GM21619 (cell line): ENCODE measurements at regions not wholly inside any gene's neighbourhood (a gene's known extent, or its start where the extent isn't known, plus 50 kb on each side); places are given as distances from the start of the nearest gene placed in this dataset.

Experiments used
- ATAC-seq: cut with Tn5 transposase; IDR thresholded peaks from one replicate; pipeline ENCODE4 v1.9.1; 2021; ENCODE audit not compliant: unreplicated experiment

GRCh38 chr5:155193483-155194107, 180.0 kb downstream of the KIF4B start:
- ATAC-seq = no peak

GRCh38 chr5:155200608-155201007, 187.1 kb downstream of the KIF4B start:
- ATAC-seq = no peak

DNA sequence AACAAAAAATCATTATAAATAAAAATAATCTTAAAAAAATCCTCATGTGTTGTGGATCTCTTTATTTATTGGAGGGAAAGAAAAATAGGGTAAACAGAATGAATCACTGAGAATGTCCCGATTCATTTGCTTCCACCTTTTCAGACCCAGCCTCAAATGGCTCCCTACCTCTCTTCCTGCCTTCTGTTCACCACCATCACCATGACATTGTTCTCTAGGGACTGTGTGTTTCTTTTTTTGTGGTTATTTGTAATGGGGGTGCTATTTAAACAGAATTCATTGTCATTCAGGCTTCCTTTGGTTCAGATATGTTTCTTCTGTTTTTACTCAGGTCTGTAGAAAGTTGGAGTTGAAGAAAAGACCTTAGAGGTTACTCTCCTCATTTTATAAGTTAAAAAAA, 198.2 kb downstream of the KIF4B start:
- no peak for ATAC-seq

GRCh38 chr5:155222393-155222792, 208.8 kb downstream of the KIF4B start:
- ATAC-seq = no peak

GRCh38 chr5:155229135-155229534, 215.6 kb downstream of the KIF4B start:
- ATAC-seq = no peak

- ATAC-seq = no peak
Measured at GRCh38 chr5:155239803-155240202, 226.2 kb downstream of the KIF4B start.

DNA sequence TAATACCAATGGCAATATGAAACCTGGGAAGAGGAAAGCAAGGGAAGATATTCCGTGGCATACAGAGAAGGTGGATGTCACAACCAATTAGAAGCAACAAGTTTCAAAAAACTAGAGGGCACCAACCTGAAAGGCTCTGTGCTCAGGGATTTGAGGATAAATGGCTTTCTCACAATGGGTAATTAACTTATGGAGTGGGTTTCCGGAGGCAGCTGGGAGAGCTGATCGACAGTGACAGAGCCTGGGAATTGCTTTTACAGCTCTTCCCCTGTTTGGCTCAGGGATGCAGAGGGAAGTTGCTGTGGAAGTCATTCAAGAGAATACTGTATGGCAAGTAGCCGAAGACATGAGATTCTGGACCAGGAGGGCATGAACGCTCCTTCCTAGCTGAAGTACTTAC, 237.0 kb downstream of the KIF4B start:
- ATAC-seq = no peak

GRCh38 chr5:155252025-155252424, 238.5 kb downstream of the KIF4B start:
- no peak for ATAC-seq

DNA sequence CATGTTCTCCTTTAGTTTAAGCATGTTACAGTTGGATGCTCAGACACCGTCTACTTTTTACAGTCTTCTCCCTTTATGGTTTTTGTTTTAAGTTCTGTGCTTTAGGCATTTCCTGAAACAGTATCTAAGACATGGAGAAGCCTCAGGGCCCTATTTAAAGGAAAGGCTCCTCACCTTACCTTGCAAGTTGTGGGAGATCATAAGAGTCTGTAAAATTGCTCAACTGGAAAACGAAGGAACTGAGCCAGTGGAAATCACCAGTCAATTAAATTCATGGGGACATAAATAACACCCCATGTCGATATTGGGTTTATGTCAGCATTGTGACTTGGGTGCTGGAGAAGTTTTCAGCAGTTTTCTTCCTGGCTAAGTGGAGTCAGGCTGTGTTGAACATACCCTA, 239.2 kb downstream of the KIF4B start:
- no peak for ATAC-seq

DNA sequence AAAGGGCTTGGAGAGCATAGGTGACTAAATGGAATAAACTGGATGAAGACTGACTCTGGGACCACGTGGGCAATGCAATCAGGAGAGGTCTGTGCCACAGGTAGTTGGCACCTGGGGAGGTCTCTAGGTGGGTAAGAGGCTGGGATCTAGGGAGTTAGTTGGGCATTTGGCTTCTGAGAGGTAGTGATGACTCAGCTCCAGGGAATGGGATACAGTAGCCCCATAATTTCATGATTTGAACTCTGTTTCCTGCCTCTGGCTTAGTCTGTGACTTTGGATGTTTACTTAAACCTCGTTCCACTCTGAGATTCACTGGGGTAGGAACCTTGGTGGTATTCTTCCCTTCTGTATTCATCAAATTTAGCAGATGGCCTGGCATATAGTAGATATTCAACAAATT, 240.8 kb downstream of the KIF4B start:
- ATAC-seq = no peak

DNA sequence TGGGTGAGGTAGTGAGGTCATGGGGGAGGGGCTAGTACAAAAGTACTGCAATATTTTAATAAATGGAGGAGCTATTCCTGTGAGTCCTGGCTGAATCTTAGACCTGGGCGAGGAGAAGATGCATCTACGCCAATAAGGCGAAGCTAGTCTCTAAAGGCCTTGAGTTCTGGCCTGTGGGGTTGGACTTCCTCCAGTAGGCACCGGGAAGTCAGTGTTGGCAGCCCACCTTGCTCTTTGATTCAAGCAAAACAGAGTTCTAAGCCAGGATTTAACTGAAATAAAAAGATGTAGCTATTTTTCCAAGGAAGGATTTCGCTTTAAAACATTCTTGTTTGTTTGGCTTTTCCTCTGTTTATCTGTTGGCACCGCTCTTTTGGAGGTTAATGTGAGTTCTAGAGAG, 244.6 kb downstream of the KIF4B start:
- no peak for ATAC-seq

DNA sequence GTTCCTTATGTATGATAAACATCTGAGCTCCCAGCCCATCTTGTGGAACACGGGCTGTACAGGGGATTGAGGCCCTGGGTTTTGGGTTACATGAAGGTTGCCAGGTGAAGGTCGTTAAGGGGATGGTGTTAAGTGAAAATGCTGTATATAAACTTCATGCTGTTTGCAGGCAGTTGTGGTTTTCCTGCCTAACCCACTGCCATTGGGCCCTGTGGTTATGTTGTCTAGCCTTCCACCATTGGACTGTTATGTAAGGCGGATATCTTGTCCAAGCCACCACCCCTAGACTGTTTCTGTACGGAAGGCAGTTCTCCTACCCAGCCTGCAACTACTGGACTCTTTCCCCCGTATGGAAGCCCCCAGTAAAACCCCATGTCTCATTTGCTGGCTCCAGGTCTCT, 246.1 kb downstream of the KIF4B start:
- ATAC-seq = no peak

- no peak for ATAC-seq
Measured at GRCh38 chr5:155260798-155261197, 247.2 kb downstream of the KIF4B start.

DNA sequence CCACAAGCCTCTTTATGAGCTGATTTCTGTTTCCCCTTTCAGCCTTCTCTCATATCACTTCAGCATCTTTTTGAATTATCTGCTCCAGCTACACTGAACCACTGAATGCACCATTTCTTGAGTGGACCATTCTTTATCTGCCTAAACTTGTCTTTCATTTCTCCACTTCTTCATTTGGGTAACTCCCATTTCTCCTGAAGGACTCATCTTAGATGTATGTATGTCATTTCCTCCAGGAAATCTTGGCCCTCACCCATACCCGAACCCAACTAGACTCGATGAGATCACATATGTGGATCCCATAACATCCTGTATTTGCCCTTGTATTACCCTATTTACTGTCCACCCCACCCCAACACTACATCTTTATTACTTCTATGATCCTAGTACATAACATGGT, 249.8 kb downstream of the KIF4B start:
- no peak for ATAC-seq

DNA sequence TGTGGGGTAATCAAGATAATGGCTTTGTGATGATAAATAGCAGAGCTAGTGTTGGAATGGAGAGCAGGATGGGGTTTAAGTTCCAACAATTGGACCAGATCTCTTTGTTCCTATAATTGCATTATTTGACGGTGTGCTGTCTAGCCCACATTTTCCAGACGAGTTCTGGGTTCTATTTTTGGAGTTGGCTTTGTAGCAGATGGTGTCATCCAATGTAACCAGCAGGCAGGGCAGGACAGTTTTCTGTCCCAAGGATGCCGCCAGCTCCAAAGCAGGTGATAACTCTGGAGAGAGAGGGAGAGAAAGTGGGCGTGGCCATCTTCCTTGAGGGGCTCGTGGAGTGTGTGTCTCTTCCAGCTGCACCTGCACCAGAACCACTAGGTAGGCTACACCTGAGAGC, 251.3 kb downstream of the KIF4B start:
- no peak for ATAC-seq

DNA sequence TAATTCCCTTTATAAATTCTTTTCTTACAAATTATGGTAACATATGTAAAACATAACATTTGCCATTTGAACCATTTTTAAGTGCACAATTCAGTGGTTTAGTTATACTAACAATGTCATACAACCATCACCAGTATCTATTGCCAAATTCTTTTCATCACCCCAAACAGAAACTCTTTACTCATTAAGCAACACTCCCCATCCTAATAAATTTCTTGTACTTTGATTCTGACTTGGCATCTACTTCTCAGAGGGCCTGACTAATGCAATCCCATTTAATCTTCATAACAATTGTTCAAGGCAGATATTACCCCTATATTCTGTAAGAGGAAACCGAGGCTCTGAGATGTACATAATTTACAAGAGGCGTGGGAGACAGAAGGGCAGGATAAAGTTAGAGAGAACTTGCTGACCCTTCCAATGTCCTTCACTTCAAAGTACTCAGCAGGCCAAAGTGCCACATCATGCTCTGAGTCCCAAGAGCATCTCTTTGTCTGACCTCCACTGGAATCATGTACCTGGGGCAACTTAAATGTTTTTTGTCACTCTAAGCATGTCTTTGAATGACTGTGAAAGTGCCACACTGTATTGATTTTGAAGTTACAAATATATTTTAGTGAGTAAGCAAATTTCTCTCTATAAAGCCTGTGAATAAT, 255.3 kb downstream of the KIF4B start:
- ATAC-seq = no peak

GRCh38 chr5:155270725-155271124, 257.2 kb downstream of the KIF4B start:
- ATAC-seq = no peak

DNA sequence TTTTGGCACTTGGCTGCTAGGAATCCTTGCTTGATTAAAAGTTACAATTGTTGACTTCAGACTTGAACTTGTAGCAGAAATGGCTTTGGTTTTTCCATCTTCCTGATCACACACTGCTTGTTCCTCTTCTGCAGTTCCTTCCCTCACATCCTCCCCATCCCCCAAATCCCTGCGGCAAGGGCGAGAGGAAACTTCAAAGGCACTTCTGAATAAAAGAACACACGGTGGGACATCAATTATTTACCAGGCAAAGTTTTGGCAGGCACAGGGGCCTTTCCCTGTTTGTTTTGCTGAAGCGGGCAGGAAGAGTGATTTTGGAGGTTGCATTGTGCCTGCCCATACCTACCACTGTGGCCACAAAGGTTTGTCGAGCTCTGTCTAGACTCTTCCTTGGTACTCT, 260.9 kb downstream of the KIF4B start:
- ATAC-seq = no peak

GRCh38 chr5:155275222-155275621, 261.7 kb downstream of the KIF4B start:
- ATAC-seq = no peak

DNA sequence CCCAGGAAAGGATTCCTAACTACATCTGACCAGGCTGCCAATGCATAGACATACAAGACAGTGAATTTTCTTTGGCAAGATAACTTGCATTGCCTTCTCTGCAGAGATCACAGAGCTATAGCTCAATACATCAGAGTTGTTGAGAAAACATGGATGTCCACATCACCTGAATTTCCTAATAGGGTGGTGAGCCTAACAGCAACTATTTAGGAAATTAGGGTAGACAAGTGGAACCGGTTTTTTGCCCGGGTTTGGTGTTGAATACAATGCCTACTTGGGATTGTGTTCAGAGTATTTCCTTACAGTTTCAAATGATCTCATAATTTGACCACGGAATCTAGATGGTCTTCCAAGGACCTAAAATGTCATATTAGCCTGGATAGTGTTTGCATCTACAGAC, 262.7 kb downstream of the KIF4B start:
- no peak for ATAC-seq

DNA sequence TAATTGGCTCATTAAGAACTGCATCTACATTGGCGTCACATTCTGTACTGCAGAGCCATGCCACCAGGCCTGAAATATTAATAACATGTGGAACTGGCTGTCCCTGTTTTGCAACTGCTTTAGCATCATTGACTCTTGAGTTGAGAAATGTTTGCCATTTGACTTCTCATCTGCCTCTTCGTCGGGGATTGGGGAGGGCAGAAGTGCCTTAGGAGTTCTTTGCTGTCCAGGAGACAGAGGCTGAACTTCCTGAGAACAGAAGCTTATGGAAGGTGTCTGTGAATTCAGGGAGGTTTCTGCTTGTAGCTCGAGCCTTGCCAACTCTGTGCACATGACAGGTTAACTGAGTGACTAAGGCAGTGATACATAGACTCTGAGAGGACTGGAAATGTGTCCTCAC, 265.0 kb downstream of the KIF4B start:
- no peak for ATAC-seq

- ATAC-seq = no peak
Measured at GRCh38 chr5:155282503-155283107, 269.1 kb downstream of the KIF4B start.

GRCh38 chr5:155285706-155286105, 272.2 kb downstream of the KIF4B start:
- ATAC-seq = no peak
